Nucleus accumbens (tissue), 56 donors: ENCODE measurements at regions not wholly inside any gene's neighbourhood (a gene's known extent, or its start where the extent isn't known, plus 50 kb on each side); places are given as distances from the start of the nearest gene placed in this dataset.
"Not testable (repeated sequence)": the region's sequence is repeated elsewhere in the genome, so short reads cannot be mapped to it uniquely, and the experiment has no call there.

ENCODE experiments used
- DNase-seq, 56 donors: peaks; one replicate each; lab custom pipeline; 2025; lab: John Stamatoyannopoulos, UW

DNA sequence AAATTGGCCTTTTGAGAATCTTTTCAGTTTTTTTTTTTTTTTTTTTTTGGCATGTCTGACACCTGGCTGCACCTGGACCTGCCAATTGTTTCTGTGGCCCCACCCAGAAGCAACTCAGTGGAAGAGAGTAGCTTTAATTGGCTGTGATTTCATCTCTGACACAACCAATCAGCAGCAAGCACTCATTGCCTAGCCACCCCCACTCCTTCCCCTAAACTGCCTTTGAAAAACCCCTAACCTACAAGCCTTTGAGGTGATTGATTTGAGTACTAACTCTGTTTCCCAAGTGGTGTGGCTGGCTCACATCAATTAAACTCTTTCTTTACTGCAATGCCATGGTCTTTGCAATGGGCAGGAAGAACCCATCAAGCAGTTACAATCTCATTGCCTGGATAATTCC lies 98.2 kb upstream of the CHORDC1 start:
- DNase-seq, result no peak

DNA sequence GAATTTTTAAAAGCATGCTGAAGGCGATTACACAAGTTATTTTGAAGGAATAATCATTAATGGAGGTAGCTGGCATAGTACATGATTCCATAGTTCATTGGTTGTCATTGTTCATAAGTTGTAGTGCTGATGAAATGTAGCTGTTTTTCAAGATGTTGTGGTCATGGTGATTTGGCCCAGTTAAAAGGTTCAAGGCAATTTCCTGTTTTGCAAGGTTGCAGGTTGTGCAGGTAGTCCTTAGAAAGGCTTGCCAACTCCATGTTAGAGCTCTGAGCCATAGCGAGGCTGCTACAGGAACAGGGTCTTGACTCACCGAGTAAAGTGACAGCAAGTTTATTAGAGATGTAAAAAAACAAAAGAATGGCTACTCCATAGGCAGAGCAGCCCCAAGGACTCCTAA lies 95.8 kb upstream of the CHORDC1 start:
- no peak for DNase-seq

DNA sequence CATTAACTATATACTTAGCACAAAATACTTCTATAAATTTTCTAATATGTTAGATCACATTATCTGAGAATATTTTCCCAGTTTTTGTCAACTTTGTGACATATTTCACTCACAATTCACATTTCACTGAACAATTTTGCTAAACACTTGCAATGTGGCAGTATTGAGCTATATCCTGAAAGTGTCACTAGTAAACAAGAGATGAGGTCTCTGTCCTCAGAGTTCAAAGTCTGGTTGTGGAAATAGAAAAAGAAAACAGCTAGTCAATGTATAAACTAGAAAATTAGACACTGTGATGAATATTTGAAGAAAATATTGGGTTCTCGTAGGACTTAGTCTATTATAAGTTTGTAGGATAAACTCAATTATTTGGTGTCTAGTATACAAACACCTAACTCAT lies 87.4 kb upstream of the CHORDC1 start:
- DNase-seq, result no peak

DNA sequence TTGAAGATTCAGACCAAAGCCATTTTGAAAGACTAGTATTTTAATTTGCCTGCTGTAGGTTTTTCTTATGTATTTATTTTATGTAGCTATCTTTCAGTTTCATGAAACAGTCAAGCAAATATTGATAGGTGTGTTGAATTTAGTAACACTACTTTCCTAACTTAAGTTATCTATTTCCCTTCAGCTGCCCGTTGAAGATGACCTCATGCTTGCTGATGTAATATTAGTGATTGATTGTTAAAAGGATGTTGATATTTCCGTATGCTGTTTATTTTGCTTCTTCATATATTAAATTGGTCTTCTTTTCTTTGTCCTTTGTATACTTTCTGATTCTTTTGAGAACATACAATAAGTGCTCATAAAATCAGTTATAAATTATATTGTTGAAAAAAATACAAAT lies 86.8 kb upstream of the CHORDC1 start:
- no peak for DNase-seq

DNA sequence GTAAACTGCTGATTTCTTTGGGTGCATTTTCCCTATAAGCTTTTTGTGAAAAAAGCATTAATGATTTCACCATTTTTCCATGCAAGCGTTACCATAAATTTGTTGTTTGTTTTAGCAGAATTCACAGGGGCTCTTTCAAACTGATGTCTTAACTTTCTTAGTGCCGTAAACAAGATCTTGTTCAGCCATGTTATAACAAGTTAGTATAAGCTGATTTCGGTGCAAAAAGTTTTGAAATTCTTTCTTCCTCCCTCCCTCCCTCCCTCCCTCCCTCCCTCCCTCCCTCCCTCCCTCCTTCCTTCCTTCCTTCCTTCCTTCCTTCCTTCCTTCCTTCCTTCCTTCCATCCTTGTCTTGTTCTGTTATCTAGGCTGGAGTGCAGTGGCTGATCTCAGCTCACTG lies 71.7 kb upstream of the CHORDC1 start:
- no peak for DNase-seq

DNA sequence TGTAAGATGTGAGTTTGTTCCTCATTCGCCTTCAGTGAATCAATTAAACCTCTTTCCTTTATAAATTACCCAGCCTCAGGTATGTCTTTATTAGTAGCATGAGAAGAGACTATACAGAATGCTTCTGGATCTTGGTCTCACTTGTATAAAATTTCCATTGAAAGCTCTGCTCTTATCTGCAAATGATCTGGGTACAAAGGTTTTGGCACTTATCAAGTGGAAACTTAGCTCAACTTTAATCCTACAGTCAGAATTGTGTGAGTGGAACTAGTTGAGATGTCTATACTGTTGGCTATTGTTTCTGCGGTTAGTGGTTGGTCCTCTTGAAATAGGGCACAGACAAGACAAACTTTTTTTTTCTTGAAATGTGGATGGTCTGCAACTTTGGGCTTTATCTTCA lies 71.2 kb upstream of the CHORDC1 start:
- no peak for DNase-seq

DNA sequence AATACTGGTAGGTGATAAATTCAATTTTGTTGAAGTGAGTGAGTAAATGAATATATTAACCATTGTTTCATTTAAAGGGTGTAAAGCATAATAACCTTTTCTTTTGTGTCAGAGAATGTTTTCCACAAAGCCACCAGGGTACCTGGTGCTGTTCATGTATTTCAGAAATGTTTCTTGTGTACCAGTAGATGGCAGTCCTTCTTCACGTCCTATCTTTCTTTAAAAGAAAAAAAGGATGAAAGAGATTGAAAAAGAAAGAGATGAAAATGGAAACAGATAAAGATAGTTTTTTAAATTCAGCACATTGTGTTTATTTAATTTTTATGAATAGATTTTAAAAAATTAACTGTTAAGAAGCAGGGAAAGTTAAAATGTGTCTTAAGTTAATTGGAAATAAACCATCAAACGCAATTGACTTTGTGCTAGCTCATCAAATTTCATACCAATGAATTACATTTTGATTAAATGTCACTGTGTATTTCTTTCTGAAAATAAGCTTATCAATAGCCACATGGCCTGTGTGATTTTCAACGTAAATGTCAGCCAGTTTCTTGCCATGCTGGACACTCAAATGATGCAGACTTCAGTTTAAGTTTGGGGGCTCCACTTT lies 65.5 kb upstream of the CHORDC1 start:
- no peak for DNase-seq

DNA sequence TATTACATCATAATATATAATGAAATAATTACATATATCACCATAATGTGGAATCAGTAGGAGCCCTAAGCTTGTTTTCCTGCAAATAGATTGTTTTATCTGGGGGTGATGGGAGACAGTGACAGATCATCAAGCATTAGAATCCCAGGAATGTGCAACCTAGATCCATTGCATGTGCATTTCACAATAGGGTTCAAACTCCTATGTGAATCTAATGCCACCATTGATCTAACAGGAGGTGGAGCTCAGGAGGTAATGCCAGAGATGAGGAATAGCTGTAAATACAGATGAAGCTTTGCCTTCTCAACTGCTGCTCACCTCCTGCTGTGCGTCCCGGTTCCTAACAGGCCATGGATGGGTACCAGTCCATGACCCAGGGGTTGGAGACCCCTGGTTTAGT lies 63.8 kb upstream of the CHORDC1 start:
- no peak for DNase-seq

DNA sequence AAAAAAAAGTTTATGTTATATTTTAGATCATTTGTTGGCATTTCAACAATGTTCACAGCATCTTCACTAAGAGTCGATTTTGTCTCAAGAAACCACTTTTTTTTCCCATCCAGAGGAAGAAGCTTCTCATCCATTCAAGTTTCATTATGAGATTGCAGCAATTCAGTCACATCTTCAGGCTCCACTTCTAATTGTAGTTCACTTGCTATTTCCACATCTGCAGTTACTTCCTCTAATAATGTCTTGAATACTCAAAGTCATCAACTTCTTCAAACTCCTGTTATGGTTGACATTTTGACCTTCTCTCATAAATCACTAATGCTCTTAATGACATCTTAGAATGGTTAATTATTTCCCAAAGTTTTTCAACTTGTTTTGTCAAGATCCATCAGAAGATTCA lies 61.3 kb upstream of the CHORDC1 start:
- no peak for DNase-seq

DNA sequence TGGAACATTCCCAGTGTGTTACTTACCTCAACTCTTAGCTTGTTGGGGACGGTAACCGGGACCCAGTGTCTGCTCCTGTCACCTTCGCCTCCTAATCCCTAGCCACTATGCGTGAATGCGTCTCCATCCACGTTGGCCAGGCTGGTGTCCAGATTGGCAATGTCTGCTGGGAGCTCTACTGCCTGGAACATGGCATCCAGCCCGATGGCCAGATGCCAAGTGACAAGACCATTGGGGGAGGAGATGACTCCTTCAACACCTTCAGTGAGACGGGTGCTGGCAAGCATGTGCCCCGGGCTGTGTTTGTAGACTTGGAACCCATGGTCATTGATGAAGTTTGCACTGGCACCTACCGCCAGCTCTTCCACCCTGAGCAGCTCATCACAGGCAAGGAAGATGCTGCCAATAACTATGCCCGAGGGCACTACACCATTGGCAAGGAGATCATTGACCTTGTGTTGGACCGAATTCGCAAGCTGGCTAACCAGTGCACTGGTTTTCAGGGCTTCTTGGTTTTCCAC lies 59.8 kb upstream of the CHORDC1 start:
- DNase-seq, result not testable (repeated sequence)

DNA sequence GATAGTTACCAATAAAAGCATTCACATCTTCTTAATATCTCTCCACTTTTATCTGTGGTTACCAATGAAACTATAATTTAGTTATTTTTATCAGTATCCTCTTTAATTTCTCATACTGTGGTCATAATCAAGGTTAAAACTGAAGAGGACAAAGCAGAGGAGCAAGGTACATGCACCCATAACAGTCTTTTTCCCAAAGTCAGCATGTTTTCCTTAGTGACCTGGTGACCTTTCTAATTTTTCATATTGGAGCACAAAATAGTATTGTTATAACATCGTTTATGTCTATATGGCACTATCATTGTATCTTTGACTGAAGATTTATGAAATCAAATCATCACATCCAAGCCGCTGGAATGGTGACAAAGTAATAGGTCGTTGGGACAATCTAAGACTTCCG lies 51.5 kb upstream of the CHORDC1 start:
- no peak for DNase-seq
